ENCODE measurements at regions not wholly inside any gene's neighbourhood (a gene's known extent, or its start where the extent isn't known, plus 50 kb on each side); places are given as distances from the start of the nearest gene placed in this dataset.

- no peak for TF ChIP-seq CTCF (IDR thresholded peaks at IDR 0.05)
- TF ChIP-seq POLR2A (IDR thresholded peaks at IDR 0.05) = no peak
These were observed 255.2 kb upstream of the ROBO1 start for GRCh38 chr3:80023010-80023409.
